T47D (cell line): ENCODE measurements at regions not wholly inside any gene's neighbourhood (a gene's known extent, or its start where the extent isn't known, plus 50 kb on each side); places are given as distances from the start of the nearest gene placed in this dataset.

Source experiments
- DNase-seq, 2 experiments: peaks; one replicate each; pipeline versions ENCODE4 v3.0.0 to v3.0.0-alpha.2; 2011 to 2012; ENCODE audit warnings: low read depth in 1 of 2, low spot score in 1 of 2
- JUND ChIP-seq: IDR thresholded peaks from 2 replicates; pipeline ENCODE4 v1.6.1; 2012; ENCODE audit warnings: low read depth
- in situ Hi-C: cut with HindIII; loops from 2 replicates; pipeline ENCODE4 v1.10.0; 2016; ENCODE audit warnings: low sequenced_read_pairs, low pct_unique_long_range_greater_than_20kb

DNA sequence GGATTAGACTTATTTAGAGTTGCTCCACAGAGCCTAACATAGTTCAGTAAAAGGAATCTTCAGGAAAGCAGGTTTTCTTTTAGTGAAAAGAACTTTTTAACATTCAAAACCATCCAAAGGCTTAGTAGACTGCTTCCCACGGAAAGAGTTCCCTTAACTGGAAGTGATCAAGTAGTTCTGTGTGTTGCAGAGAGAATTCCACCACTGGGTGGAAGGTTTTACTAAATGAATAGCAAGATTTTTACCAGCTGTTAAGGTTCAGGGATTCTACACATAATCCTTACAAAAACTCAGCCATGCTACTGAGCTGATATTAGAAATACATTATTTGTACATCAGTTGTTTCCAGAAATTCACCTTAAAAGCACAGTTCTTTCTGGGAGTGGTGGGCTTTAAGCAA, 119.7 kb downstream of the GDAP2 start:
- DNase-seq = no peak
- in situ Hi-C loops = no loop called here
- no peak for TF ChIP-seq JUND

GRCh38 chr1:117810553-117810952, 118.9 kb downstream of the GDAP2 start:
- no peak for DNase-seq
- in situ Hi-C loops = no loop called here
- TF ChIP-seq JUND = no peak

DNA sequence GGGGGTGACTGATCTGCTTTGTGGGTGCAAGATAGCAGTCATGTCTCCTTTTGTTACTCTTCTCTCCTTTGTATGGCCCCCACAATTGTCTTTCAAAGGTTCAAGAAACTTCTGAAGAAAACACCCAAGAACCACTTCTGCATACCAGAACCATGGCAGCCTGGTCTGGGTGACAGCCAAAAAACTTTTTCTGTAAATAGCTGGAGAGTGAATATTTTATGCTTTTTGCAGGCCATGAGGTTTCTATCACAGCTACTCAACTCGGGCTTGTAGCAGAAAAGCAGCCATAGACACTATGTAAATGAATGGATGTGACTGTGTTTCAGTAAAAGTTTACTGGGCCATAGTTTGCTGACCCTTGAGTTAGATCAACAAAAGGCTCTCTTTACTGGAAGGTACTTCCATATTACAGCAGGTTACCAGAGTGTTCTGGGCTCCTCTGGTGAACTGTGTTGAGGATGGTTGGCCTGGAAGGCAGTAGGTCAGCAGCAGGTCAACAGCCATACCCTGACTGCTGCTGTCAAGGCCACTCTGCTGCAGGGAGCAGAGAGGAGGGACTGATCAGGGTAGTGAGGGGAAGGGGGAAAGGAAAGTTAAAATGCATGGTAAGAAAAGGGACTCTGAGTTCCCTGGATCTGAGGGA, 116.4 kb downstream of the GDAP2 start:
- no peak for TF ChIP-seq JUND
- DNase-seq = no peak
- in situ Hi-C loops = no loop called here
